B cell (primary cell): ENCODE measurements at regions not wholly inside any gene's neighbourhood (a gene's known extent, or its start where the extent isn't known, plus 50 kb on each side); places are given as distances from the start of the nearest gene placed in this dataset.

Source experiments
- ATAC-seq: fragments of 200-7000 bp; cut with Tn5 transposase; one replicate; pipeline ENCODE4 v1.10.0; 2021; ENCODE audit warnings: low read depth, mild to moderate bottlenecking, moderate number of reproducible peaks, moderate library complexity
- CTCF ChIA-PET: fragments of 350-600 bp; sonication (Branson Sonifier 250); formaldehyde crosslinking; loops from one replicate; lab custom pipeline; 2021; ENCODE audit warnings: antibody characterized with exemption, inconsistent platforms; lab: Charles Lee
- POLR2A ChIA-PET: fragments of 350-600 bp; sonication (Branson Sonifier 250); formaldehyde crosslinking; loops from one replicate; lab custom pipeline; 2021; ENCODE audit warnings: antibody characterized with exemption; lab: Charles Lee
- DNase-seq: peaks from one replicate; pipeline ENCODE4 v3.0.0; 2013
- H2AFZ ChIP-seq: 2 replicates; pipeline ENCODE4 v1.6.1; 2012; ENCODE audit warnings: mild to moderate bottlenecking, low read depth, low read length; ENCODE audit not compliant: insufficient read depth, poor library complexity, severe bottlenecking
- H3K27ac ChIP-seq, 2 donors: 1 replicate in 1 of 2; 2 replicates in 1 of 2; pipeline ENCODE4 v1.5.1; 2012 to 2013; ENCODE audit warnings: low read length in 2 of 2, mild to moderate bottlenecking in 2 of 2, moderate library complexity in 1 of 2
- H3K27me3 ChIP-seq, 4 experiments: fragments of 200-600 bp in 1 of 4; sonication (generic) in 1 of 4; replicated peaks in 1 of 4; 1 replicate in 2 of 4; 2 replicates in 2 of 4; pipeline versions ENCODE4 v1.6.1 to v1.7.0; 2013 to 2016; ENCODE audit warnings: low read length in 3 of 4, mild to moderate bottlenecking in 2 of 4, mixed read lengths in 1 of 4, moderate library complexity in 1 of 4; ENCODE audit not compliant: insufficient read depth in 4 of 4, control insufficient read depth in 3 of 4; ENCODE audit errors: control extremely low read depth in 1 of 4
- H3K36me3 ChIP-seq, 2 experiments: replicated peaks in 1 of 2; 1 replicate in 1 of 2; 2 replicates in 1 of 2; pipeline versions ENCODE4 v1.6.1 to v1.7.1; 2013; ENCODE audit warnings: low read length in 1 of 2; ENCODE audit not compliant: insufficient read depth in 2 of 2, control insufficient read depth in 1 of 2; ENCODE audit errors: control extremely low read depth in 1 of 2, extremely low read depth in 1 of 2
- H3K4me1 ChIP-seq, 2 donors: fragments of 200-600 bp in 1 of 2; sonication (generic) in 1 of 2; 1 replicate in 1 of 2; 2 replicates in 1 of 2; pipeline versions ENCODE4 v1.5.1 to v1.6.1; 2013 to 2017; ENCODE audit warnings: low read length in 2 of 2; ENCODE audit not compliant: control insufficient read depth in 2 of 2, insufficient read depth in 2 of 2
- H3K4me2 ChIP-seq: replicated peaks from 2 replicates; pipeline ENCODE3; 2012; ENCODE audit warnings: mild to moderate bottlenecking, low read depth, low read length; ENCODE audit not compliant: poor library complexity, severe bottlenecking
- H3K4me3 ChIP-seq, 5 experiments: fragments of 200-600 bp in 1 of 5; sonication (generic) in 1 of 5; 1 replicate in 3 of 5; 2 replicates in 2 of 5; pipeline versions ENCODE4 v1.5.1 to v1.7.0; 2011 to 2016; ENCODE audit warnings: low read length in 4 of 5, mild to moderate bottlenecking in 4 of 5, low read depth in 2 of 5, control low read depth in 1 of 5, moderate library complexity in 1 of 5; ENCODE audit not compliant: insufficient read depth in 1 of 5; ENCODE audit errors: control extremely low read depth in 1 of 5, extremely low read depth in 1 of 5
- H3K79me2 ChIP-seq: fragments of 200-600 bp; sonication (generic); one replicate; pipeline ENCODE4 v1.6.0; 2016; ENCODE audit warnings: low read length; ENCODE audit not compliant: control insufficient read depth, insufficient read depth
- H3K9ac ChIP-seq: fragments of 200-600 bp; sonication (generic); 2 replicates; pipeline ENCODE4 v1.6.1; 2017; ENCODE audit warnings: mild to moderate bottlenecking, low read length, moderate library complexity
- H3K9me3 ChIP-seq, 3 donors: one replicate each; pipeline versions ENCODE4 v1.6.1 to v1.7.1; 2013; ENCODE audit warnings: low read length in 2 of 3; ENCODE audit not compliant: control insufficient read depth in 2 of 3, insufficient read depth in 1 of 3; ENCODE audit errors: control extremely low read depth in 1 of 3
- H4K20me1 ChIP-seq: 2 replicates; pipeline ENCODE4 v1.6.0; 2012; ENCODE audit warnings: mild to moderate bottlenecking, low read length; ENCODE audit not compliant: insufficient read depth, control insufficient read depth, poor library complexity, severe bottlenecking
- H3K27ac Mint-ChIP-seq: one replicate; pipeline ENCODE4 v1.8.0; 2021; ENCODE audit warnings: mixed read lengths
- H3K27me3 Mint-ChIP-seq: one replicate; pipeline ENCODE4 v1.8.0; 2021; ENCODE audit warnings: mixed read lengths
- H3K4me1 Mint-ChIP-seq: one replicate; pipeline ENCODE4 v1.8.0; 2021; ENCODE audit warnings: mixed read lengths
- H3K4me3 Mint-ChIP-seq: one replicate; pipeline ENCODE4 v1.8.0; 2021; ENCODE audit warnings: mixed read lengths
- H3K9me3 Mint-ChIP-seq: one replicate; pipeline ENCODE4 v1.8.0; 2022; ENCODE audit warnings: mixed read lengths; ENCODE audit not compliant: insufficient read depth
- EZH2 ChIP-seq: IDR thresholded peaks from 2 replicates; pipeline ENCODE4 v1.6.1; 2012; ENCODE audit warnings: borderline replicate concordance, low read depth, mild to moderate bottlenecking, moderate library complexity, low read length; ENCODE audit not compliant: insufficient read depth, poor library complexity, severe bottlenecking
- WGBS: methylation state at CpG from one replicate; pipeline ENCODE4 v1.1.5; 2013; ENCODE audit warnings: missing lambda C conversion rate; ENCODE audit not compliant: insufficient coverage; 5-methylcytosine and 5-hydroxymethylcytosine counted together
- intact Hi-C: fragments of 100-400 bp; cut with micrococcal nuclease; formaldehyde crosslinking; loops from one replicate; pipeline ENCODE4 v1.10.0; 2022
- TF ChIP-seq, protein P1 (sequence below): fragments of 200-600 bp; IDR thresholded peaks from one replicate; pipeline ENCODE4 v1.8.0; 2022; ENCODE audit warnings: antibody characterized with exemption, mild to moderate bottlenecking

- Histone ChIP-seq H3K9ac (no peak overlapping the region), H4K20me1 (no peaks in the 10 kb centered on the region), H3K79me2 (no peaks in the 10 kb centered on the region), H3K27me3 (no peaks in the 10 kb centered on the region), H3K9me3 (peaks cover 0 to 2% (median 0%) of the 10 kb centered on the region in 3 donors), H3K4me3 (no peak overlapping the region), H3K4me1 (no peaks in the 10 kb centered on the region), H3K27ac (no peak overlapping the region), H2AFZ (no peak overlapping the region), H3K36me3 (no peaks in the 10 kb centered on the region), H3K4me2 (no peak overlapping the region)
- intact Hi-C loops, result no loop called here
- DNase-seq (no peak), ATAC-seq (no peak)
- 98% methylated on average over 6 of the region's 11 CpGs for WGBS
- no peaks in the 10 kb centered on the region for H3K9me3 Mint-ChIP-seq
- ChIA-PET POLR2A (no interaction called here), CTCF (no interaction called here)
- TF ChIP-seq, protein P1, sequence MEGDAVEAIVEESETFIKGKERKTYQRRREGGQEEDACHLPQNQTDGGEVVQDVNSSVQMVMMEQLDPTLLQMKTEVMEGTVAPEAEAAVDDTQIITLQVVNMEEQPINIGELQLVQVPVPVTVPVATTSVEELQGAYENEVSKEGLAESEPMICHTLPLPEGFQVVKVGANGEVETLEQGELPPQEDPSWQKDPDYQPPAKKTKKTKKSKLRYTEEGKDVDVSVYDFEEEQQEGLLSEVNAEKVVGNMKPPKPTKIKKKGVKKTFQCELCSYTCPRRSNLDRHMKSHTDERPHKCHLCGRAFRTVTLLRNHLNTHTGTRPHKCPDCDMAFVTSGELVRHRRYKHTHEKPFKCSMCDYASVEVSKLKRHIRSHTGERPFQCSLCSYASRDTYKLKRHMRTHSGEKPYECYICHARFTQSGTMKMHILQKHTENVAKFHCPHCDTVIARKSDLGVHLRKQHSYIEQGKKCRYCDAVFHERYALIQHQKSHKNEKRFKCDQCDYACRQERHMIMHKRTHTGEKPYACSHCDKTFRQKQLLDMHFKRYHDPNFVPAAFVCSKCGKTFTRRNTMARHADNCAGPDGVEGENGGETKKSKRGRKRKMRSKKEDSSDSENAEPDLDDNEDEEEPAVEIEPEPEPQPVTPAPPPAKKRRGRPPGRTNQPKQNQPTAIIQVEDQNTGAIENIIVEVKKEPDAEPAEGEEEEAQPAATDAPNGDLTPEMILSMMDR, result no peak
- TF ChIP-seq EZH2, result no peak
- H3K4me1 Mint-ChIP-seq, result no peaks in the 10 kb centered on the region
- H3K27ac Mint-ChIP-seq, result no peak overlapping the region
- no peak overlapping the region for H3K4me3 Mint-ChIP-seq
- H3K27me3 Mint-ChIP-seq, result no peaks in the 10 kb centered on the region
Measured at GRCh38 chr15:95519887-95520286, 810.6 kb upstream of the NR2F2 start.

- H3K27ac Mint-ChIP-seq, result no peak overlapping the region
- H3K79me2 ChIP-seq, result no peaks in the 10 kb centered on the region
- ChIA-PET CTCF (no interaction called here), POLR2A (no interaction called here)
- no peaks in the 10 kb centered on the region for H3K9me3 Mint-ChIP-seq
- H3K9ac ChIP-seq, result no peak overlapping the region
- H3K36me3 ChIP-seq, result no peaks in the 10 kb centered on the region
- H3K4me1 Mint-ChIP-seq, result no peaks in the 10 kb centered on the region
- intact Hi-C loops, result no loop called here
- H3K27me3 Mint-ChIP-seq, result no peaks in the 10 kb centered on the region
- no peak overlapping the region for H3K4me3 ChIP-seq
- H4K20me1 ChIP-seq, result no peaks in the 10 kb centered on the region
- H2AFZ ChIP-seq, result no peak overlapping the region
- peaks cover 0 to 2% (median 0%) of the 10 kb centered on the region in 3 donors for H3K9me3 ChIP-seq
- H3K4me3 Mint-ChIP-seq, result no peak overlapping the region
- ATAC-seq (no peak), DNase-seq (no peak)
- TF ChIP-seq EZH2, result no peak
- TF ChIP-seq, protein P1, result no peak
- H3K27ac ChIP-seq, result no peak overlapping the region
- H3K27me3 ChIP-seq, result no peaks in the 10 kb centered on the region
- H3K4me2 ChIP-seq, result no peak overlapping the region
- WGBS, result 80% methylated on average over 1 of the region's 2 CpGs
- H3K4me1 ChIP-seq, result no peaks in the 10 kb centered on the region
Measured at GRCh38 chr15:95520511-95520910, 810.0 kb upstream of the NR2F2 start.
